ENCODE measurements at regions not wholly inside any gene's neighbourhood (a gene's known extent, or its start where the extent isn't known, plus 50 kb on each side); places are given as distances from the start of the nearest gene placed in this dataset.

- ChIA-PET POLR2A (no interaction called here), CTCF (no interaction called here)
- no peaks in the 10 kb centered on the region for H3K36me3 ChIP-seq (ENCODE audit: insufficient read depth, low read length)
- no peaks in the 10 kb centered on the region for H3K4me1 Mint-ChIP-seq
- H3K9me3 Mint-ChIP-seq, result peaks cover 4 to 21% (median 9%) of the 10 kb centered on the region in 5 donors
- no peak overlapping the region for H3K27ac Mint-ChIP-seq
- H3K27ac ChIP-seq (ENCODE audit: low read depth, low read length), result no peak overlapping the region
- no peaks in the 10 kb centered on the region for H3K36me3 Mint-ChIP-seq
- H3K4me1 ChIP-seq (ENCODE audit: insufficient read depth, low read length), result no peaks in the 10 kb centered on the region
- H3K4me3 Mint-ChIP-seq, result no peak overlapping the region
- peaks cover 3 to 10% of the 10 kb centered on the region in 2 donors for H3K27me3 Mint-ChIP-seq
- H3K27me3 ChIP-seq (ENCODE audit: insufficient read depth, low read length, poor library complexity, severe bottlenecking), result no peaks in the 10 kb centered on the region
- no peak for DNase-seq
- H3K4me3 ChIP-seq (ENCODE audit: low read length), result no peak overlapping the region
- H3K9me3 ChIP-seq (ENCODE audit: low read length), result no peaks in the 10 kb centered on the region
These were observed 189.0 kb downstream of the DIPK2A start for GRCh38 chr3:144160627-144161026.

GRCh38 chr3:144162042-144162441, 190.4 kb downstream of the DIPK2A start:
- POLR2A ChIA-PET, result no interaction called here
- H3K27ac ChIP-seq (ENCODE audit: low read depth, low read length), result no peak overlapping the region
- Mint-ChIP-seq H3K27me3 (peaks cover 0 to 10% of the 10 kb centered on the region in 2 donors), H3K4me3 (no peak overlapping the region), H3K4me1 (no peaks in the 10 kb centered on the region), H3K27ac (no peak overlapping the region), H3K36me3 (no peaks in the 10 kb centered on the region), H3K9me3 (peaks cover 0 to 16% (median 9%) of the 10 kb centered on the region in 5 donors)
- CTCF ChIA-PET, result no interaction called here
- no peak for DNase-seq
- no peaks in the 10 kb centered on the region for H3K4me1 ChIP-seq (ENCODE audit: insufficient read depth, low read length)
- no peak overlapping the region for H3K4me3 ChIP-seq (ENCODE audit: low read length)
- H3K9me3 ChIP-seq (ENCODE audit: low read length), result no peaks in the 10 kb centered on the region
- H3K27me3 ChIP-seq (ENCODE audit: insufficient read depth, low read length, poor library complexity, severe bottlenecking), result no peaks in the 10 kb centered on the region
- no peaks in the 10 kb centered on the region for H3K36me3 ChIP-seq (ENCODE audit: insufficient read depth, low read length)

GRCh38 chr3:144164352-144164751, 192.7 kb downstream of the DIPK2A start:
- no peak for DNase-seq
- POLR2A ChIA-PET, result no interaction called here
- H3K4me3 Mint-ChIP-seq, result no peak overlapping the region
- H3K36me3 Mint-ChIP-seq, result no peaks in the 10 kb centered on the region
- peaks cover 0 to 10% of the 10 kb centered on the region in 2 donors for H3K27me3 Mint-ChIP-seq
- H3K27ac ChIP-seq (ENCODE audit: low read depth, low read length), result no peak overlapping the region
- CTCF ChIA-PET, result no interaction called here
- no peak overlapping the region for H3K27ac Mint-ChIP-seq
- no peaks in the 10 kb centered on the region for H3K9me3 ChIP-seq (ENCODE audit: low read length)
- H3K9me3 Mint-ChIP-seq, result peaks cover 0 to 14% (median 7%) of the 10 kb centered on the region in 5 donors
- no peaks in the 10 kb centered on the region for H3K36me3 ChIP-seq (ENCODE audit: insufficient read depth, low read length)
- H3K4me3 ChIP-seq (ENCODE audit: low read length), result no peak overlapping the region
- H3K4me1 Mint-ChIP-seq, result no peaks in the 10 kb centered on the region
- H3K27me3 ChIP-seq (ENCODE audit: insufficient read depth, low read length, poor library complexity, severe bottlenecking), result no peaks in the 10 kb centered on the region
- H3K4me1 ChIP-seq (ENCODE audit: insufficient read depth, low read length), result no peaks in the 10 kb centered on the region

GRCh38 chr3:144165482-144165881, 193.9 kb downstream of the DIPK2A start:
- CTCF ChIA-PET, result no interaction called here

GRCh38 chr3:144167634-144168033, 196.0 kb downstream of the DIPK2A start:
- H3K36me3 ChIP-seq (ENCODE audit: insufficient read depth, low read length), result no peaks in the 10 kb centered on the region
- no peaks in the 10 kb centered on the region for H3K4me1 ChIP-seq (ENCODE audit: insufficient read depth, low read length)
- POLR2A ChIA-PET, result no interaction called here
- H3K4me1 Mint-ChIP-seq, result no peaks in the 10 kb centered on the region
- H3K27ac ChIP-seq (ENCODE audit: low read depth, low read length), result no peak overlapping the region
- no peaks in the 10 kb centered on the region for H3K27me3 ChIP-seq (ENCODE audit: insufficient read depth, low read length, poor library complexity, severe bottlenecking)
- no peaks in the 10 kb centered on the region for H3K36me3 Mint-ChIP-seq
- H3K9me3 Mint-ChIP-seq, result peaks cover 0 to 6% (median 0%) of the 10 kb centered on the region in 5 donors
- peaks cover 0 to 10% of the 10 kb centered on the region in 2 donors for H3K27me3 Mint-ChIP-seq
- no peak overlapping the region for H3K4me3 Mint-ChIP-seq
- DNase-seq, result no peak
- H3K9me3 ChIP-seq (ENCODE audit: low read length), result no peaks in the 10 kb centered on the region
- no peak overlapping the region for H3K27ac Mint-ChIP-seq
- no peak overlapping the region for H3K4me3 ChIP-seq (ENCODE audit: low read length)
- CTCF ChIA-PET, result no interaction called here

More at GRCh38 chr3:144165482-144165881, 193.9 kb downstream of the DIPK2A start:
- no peak for DNase-seq
- Mint-ChIP-seq H3K4me1 (no peaks in the 10 kb centered on the region), H3K27ac (no peak overlapping the region), H3K9me3 (peaks cover 0 to 6% (median 0%) of the 10 kb centered on the region in 5 donors), H3K27me3 (peaks cover 0 to 10% of the 10 kb centered on the region in 2 donors), H3K4me3 (no peak overlapping the region), H3K36me3 (no peaks in the 10 kb centered on the region)
- Histone ChIP-seq H3K27ac (ENCODE audit: low read depth, low read length) (no peak overlapping the region), H3K4me3 (ENCODE audit: low read length) (no peak overlapping the region), H3K4me1 (ENCODE audit: insufficient read depth, low read length) (no peaks in the 10 kb centered on the region), H3K9me3 (ENCODE audit: low read length) (no peaks in the 10 kb centered on the region), H3K27me3 (ENCODE audit: insufficient read depth, low read length, poor library complexity, severe bottlenecking) (no peaks in the 10 kb centered on the region), H3K36me3 (ENCODE audit: insufficient read depth, low read length) (no peaks in the 10 kb centered on the region)
- POLR2A ChIA-PET, result no interaction called here

- ChIA-PET CTCF (no interaction called here), POLR2A (no interaction called here)
- H3K4me1 Mint-ChIP-seq, result no peaks in the 10 kb centered on the region
- H3K27ac Mint-ChIP-seq, result no peak overlapping the region
- H3K9me3 Mint-ChIP-seq, result peaks cover 0 to 10% (median 0%) of the 10 kb centered on the region in 5 donors
- Histone ChIP-seq H3K36me3 (ENCODE audit: insufficient read depth, low read length) (no peaks in the 10 kb centered on the region), H3K27me3 (ENCODE audit: insufficient read depth, low read length, poor library complexity, severe bottlenecking) (no peaks in the 10 kb centered on the region), H3K4me1 (ENCODE audit: insufficient read depth, low read length) (no peaks in the 10 kb centered on the region), H3K27ac (ENCODE audit: low read depth, low read length) (no peak overlapping the region), H3K9me3 (ENCODE audit: low read length) (no peaks in the 10 kb centered on the region), H3K4me3 (ENCODE audit: low read length) (no peak overlapping the region)
- no peaks in the 10 kb centered on the region for H3K36me3 Mint-ChIP-seq
- H3K27me3 Mint-ChIP-seq, result no peaks in the 10 kb centered on the region
- DNase-seq, result no peak
- no peak overlapping the region for H3K4me3 Mint-ChIP-seq
These were observed 201.9 kb downstream of the DIPK2A start for GRCh38 chr3:144173491-144173890.

- peaks cover 0 to 10% (median 0%) of the 10 kb centered on the region in 5 donors for H3K9me3 Mint-ChIP-seq
- no peak overlapping the region for H3K27ac ChIP-seq (ENCODE audit: low read depth, low read length)
- ChIA-PET POLR2A (no interaction called here), CTCF (no interaction called here)
- H3K4me1 Mint-ChIP-seq, result no peaks in the 10 kb centered on the region
- no peaks in the 10 kb centered on the region for H3K9me3 ChIP-seq (ENCODE audit: low read length)
- H3K4me3 Mint-ChIP-seq, result no peak overlapping the region
- peaks cover 0 to 4% of the 10 kb centered on the region in 2 donors for H3K27me3 Mint-ChIP-seq
- no peak overlapping the region for H3K27ac Mint-ChIP-seq
- no peaks in the 10 kb centered on the region for H3K27me3 ChIP-seq (ENCODE audit: insufficient read depth, low read length, poor library complexity, severe bottlenecking)
- no peaks in the 10 kb centered on the region for H3K4me1 ChIP-seq (ENCODE audit: insufficient read depth, low read length)
- H3K36me3 ChIP-seq (ENCODE audit: insufficient read depth, low read length), result no peaks in the 10 kb centered on the region
- H3K36me3 Mint-ChIP-seq, result no peaks in the 10 kb centered on the region
- no peak for DNase-seq
- H3K4me3 ChIP-seq (ENCODE audit: low read length), result no peak overlapping the region
These were observed 204.2 kb downstream of the DIPK2A start for GRCh38 chr3:144175644-144176425.

GRCh38 chr3:144177649-144178048, 206.0 kb downstream of the DIPK2A start:
- ChIA-PET CTCF (no interaction called here), POLR2A (no interaction called here)
- no peak overlapping the region for H3K4me3 ChIP-seq (ENCODE audit: low read length)
- H3K27me3 ChIP-seq (ENCODE audit: insufficient read depth, low read length, poor library complexity, severe bottlenecking), result no peaks in the 10 kb centered on the region
- H3K9me3 ChIP-seq (ENCODE audit: low read length), result no peaks in the 10 kb centered on the region
- no peaks in the 10 kb centered on the region for H3K36me3 ChIP-seq (ENCODE audit: insufficient read depth, low read length)
- H3K9me3 Mint-ChIP-seq, result peaks cover 0 to 10% (median 0%) of the 10 kb centered on the region in 5 donors
- no peak for DNase-seq
- no peaks in the 10 kb centered on the region for H3K4me1 Mint-ChIP-seq
- H3K4me3 Mint-ChIP-seq, result no peak overlapping the region
- H3K27ac ChIP-seq (ENCODE audit: low read depth, low read length), result no peak overlapping the region
- H3K27ac Mint-ChIP-seq, result no peak overlapping the region
- no peaks in the 10 kb centered on the region for H3K4me1 ChIP-seq (ENCODE audit: insufficient read depth, low read length)
- H3K36me3 Mint-ChIP-seq, result no peaks in the 10 kb centered on the region
- H3K27me3 Mint-ChIP-seq, result peaks cover 0 to 4% of the 10 kb centered on the region in 2 donors

Measured in CD8-positive, alpha-beta memory T cell (primary cell).